Cardiac fibroblast (primary cell): ENCODE measurements at regions not wholly inside any gene's neighbourhood (a gene's known extent, or its start where the extent isn't known, plus 50 kb on each side); places are given as distances from the start of the nearest gene placed in this dataset.
"Not testable (repeated sequence)": the region's sequence is repeated elsewhere in the genome, so short reads cannot be mapped to it uniquely, and the experiment has no call there.

Source experiments
- DNase-seq, 2 donors: peaks; one replicate each; pipeline versions ENCODE4 v3.0.0 to v3.0.0-alpha.2; 2010; ENCODE audit warnings: low read depth in 2 of 2
- H3K4me3 ChIP-seq, 2 donors: replicated peaks in 1 of 2; 1 replicate in 1 of 2; 2 replicates in 1 of 2; pipeline ENCODE4 v1.5.1; 2011; ENCODE audit warnings: low read depth in 2 of 2, low read length in 2 of 2, mild to moderate bottlenecking in 2 of 2, moderate library complexity in 1 of 2
- TF ChIP-seq, protein P1 (sequence below): IDR thresholded peaks from one replicate; pipeline ENCODE4 v1.5.1; 2011; ENCODE audit warnings: low read depth, mild to moderate bottlenecking, low read length, inconsistent platforms

DNA sequence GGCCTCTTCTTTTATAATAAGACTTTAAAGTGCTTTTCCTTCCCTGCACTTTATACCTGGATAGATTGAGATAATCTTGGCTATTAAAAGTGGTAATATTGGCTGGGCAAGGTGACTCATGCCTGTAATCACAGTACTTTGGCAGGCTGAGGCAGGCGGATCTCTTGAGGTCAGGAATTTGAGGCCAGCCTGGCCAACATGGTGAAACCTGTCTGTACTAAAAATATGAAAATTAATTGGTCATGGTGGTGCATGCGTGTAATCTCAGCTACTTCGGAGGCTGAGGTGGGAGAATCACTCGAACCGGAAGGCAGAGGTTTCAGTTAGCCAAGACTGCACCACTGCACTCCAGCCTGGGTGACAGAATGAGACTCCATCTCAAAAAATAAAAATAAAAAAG is 197.1 kb upstream of the RGS17 start:
- DNase-seq, result no peak
- TF ChIP-seq, protein P1, sequence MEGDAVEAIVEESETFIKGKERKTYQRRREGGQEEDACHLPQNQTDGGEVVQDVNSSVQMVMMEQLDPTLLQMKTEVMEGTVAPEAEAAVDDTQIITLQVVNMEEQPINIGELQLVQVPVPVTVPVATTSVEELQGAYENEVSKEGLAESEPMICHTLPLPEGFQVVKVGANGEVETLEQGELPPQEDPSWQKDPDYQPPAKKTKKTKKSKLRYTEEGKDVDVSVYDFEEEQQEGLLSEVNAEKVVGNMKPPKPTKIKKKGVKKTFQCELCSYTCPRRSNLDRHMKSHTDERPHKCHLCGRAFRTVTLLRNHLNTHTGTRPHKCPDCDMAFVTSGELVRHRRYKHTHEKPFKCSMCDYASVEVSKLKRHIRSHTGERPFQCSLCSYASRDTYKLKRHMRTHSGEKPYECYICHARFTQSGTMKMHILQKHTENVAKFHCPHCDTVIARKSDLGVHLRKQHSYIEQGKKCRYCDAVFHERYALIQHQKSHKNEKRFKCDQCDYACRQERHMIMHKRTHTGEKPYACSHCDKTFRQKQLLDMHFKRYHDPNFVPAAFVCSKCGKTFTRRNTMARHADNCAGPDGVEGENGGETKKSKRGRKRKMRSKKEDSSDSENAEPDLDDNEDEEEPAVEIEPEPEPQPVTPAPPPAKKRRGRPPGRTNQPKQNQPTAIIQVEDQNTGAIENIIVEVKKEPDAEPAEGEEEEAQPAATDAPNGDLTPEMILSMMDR, result no peak
- H3K4me3 ChIP-seq, result no peak overlapping the region

DNA sequence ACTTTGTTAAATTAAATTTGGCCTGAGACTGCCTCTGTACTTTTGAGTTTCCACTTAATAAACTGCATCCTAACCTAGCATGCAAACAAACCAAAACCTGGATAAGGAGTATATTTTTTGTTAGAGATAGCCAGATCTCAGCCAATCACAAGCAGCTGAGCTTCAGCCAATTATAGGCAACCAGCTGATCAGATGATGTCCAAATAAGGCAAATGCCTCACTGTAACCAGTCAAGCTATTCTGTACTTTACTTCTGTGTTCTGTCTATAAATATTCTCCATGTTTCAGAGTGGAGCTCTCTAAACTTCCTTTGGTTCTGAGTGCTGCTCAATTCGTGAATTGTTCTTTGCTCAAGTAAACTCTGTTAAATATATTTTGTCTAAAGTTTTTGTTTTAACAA is 194.6 kb upstream of the RGS17 start:
- no peak for DNase-seq
- H3K4me3 ChIP-seq, result no peak overlapping the region
- TF ChIP-seq, protein P1, result no peak

DNA sequence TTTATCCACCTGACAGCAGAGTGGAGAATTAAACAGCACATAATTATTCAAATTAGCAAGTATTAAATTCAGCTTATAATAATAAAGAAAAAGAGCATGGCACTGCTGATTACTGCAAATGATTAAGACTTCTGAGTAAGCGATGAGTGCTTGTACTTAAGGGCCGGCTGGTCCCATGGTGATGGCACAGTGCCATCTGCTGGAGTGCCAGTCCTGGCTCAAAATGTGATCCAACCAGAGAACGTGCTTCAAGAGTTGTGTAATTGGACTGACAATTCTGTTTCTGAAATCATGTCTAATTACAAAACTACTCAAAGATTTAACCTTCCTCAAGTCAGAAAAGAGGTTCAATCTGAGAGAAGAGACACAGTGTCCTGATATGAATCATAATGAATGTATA is 181.6 kb upstream of the RGS17 start:
- TF ChIP-seq, protein P1, result peak; percentile 38
- no peak overlapping the region for H3K4me3 ChIP-seq
- peak; percentile 74 to 78 for DNase-seq

DNA sequence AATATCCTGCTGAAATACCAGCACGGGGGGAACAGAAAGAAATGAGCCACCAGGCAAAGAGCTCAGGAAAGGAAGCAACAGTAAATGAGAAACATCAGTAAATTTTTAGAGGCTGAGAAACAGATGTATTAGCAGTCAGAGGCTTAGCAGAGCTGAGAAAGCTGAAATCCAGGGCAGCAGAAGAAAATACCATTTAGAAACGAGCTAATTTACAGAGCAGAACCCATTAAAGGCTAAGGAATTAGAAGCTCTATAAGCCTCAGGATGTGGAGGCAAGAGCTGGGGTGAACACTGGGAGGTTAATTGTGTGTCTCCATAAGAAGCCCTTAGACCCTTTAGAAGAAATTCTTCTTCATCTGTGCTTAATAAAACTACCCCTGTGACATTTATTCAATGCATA is 178.6 kb upstream of the RGS17 start:
- no peak for DNase-seq
- TF ChIP-seq, protein P1, result no peak
- no peak overlapping the region for H3K4me3 ChIP-seq

DNA sequence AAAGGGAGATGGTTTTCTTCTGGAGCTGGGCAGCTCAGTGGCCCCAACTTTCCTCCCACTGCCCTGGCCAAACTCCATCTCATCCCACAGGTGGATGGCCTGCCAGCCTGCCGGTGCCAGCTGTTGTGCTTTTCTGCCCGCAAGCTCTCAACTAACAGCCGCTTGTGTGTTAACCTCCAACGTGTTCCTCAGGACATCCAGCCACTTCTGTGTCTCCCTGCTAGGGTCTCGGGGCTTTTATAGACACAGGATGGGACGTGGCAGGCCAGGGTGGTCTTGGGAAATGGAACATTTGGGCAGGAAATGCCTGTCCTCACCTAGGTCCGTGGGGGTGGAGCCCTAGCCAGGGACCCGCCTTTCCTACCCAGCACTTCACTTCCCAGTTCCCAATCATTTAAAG is 171.1 kb upstream of the RGS17 start:
- no peak overlapping the region for H3K4me3 ChIP-seq
- TF ChIP-seq, protein P1, result no peak

DNA sequence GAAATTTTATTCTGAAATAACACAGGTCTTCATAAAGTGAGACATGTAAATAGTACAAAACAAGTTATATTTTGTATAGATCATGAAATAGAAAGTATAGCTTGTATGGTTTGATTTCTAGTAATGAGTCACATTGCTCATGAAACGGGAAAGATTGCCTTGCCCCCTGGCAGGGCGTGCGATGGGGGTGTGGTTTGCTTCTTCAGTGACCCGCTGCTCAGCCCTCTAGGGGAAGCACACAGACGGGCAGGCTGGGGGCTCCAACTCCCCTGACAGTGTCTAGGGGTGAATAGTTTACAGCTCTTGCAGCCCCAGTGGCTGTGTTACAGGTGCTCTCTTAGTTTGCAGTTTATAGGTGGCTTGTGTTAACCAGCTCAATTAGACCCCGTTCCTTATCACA is 170.5 kb upstream of the RGS17 start:
- no peak for DNase-seq
- TF ChIP-seq, protein P1, result no peak
- H3K4me3 ChIP-seq, result no peak overlapping the region

More for the DNA sequence above, 171.1 kb upstream of the RGS17 start:
- DNase-seq, result no peak

DNA sequence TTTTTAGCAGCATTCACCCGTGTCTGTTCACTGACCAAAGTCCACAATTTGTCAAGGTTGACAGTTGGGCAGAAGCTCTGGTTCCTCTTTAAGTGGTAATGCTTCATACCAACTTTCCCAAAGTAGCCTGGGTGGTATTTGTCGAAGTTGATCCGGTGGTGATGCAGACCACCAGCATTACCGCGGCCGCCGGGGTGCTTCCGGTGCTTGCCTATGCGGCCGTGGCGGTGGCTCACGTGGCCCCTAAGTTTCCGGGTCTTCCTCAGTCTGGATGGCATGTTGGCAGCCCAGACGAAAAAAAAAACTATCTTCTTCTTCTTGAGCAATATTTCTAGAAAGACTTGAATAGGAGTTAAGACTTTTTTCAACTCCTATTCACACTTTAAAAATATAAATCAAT is 151.4 kb upstream of the RGS17 start:
- not testable (repeated sequence) for H3K4me3 ChIP-seq, DNase-seq
